GM13977 (cell line): ENCODE measurements at regions not wholly inside any gene's neighbourhood (a gene's known extent, or its start where the extent isn't known, plus 50 kb on each side); places are given as distances from the start of the nearest gene placed in this dataset.

Experiments
- DNase-seq: peaks from one replicate; pipeline ENCODE4 v3.0.0; 2012; ENCODE audit warnings: low spot score
- CTCF ChIP-seq: IDR thresholded peaks from 2 replicates; pipeline ENCODE4 v1.5.1; 2012; ENCODE audit warnings: mild to moderate bottlenecking, control low read depth; ENCODE audit not compliant: insufficient read depth; ENCODE audit errors: extremely low read depth, missing control alignments
- in situ Hi-C: fragments of 300-500 bp; cut with MboI; formaldehyde crosslinking; loops from one replicate; pipeline ENCODE4 v1.12.0; 2022; ENCODE audit warnings: low sequenced_read_pairs, low pct_unique_long_range_greater_than_20kb, mixed read lengths, inconsistent platforms; ENCODE audit not compliant: unreplicated experiment

GRCh38 chr7:131159961-131160361 lies 167.7 kb upstream of the MKLN1 start:
- in situ Hi-C loops: no loop called here
- DNase-seq: no peak
- no peak for TF ChIP-seq CTCF

DNA sequence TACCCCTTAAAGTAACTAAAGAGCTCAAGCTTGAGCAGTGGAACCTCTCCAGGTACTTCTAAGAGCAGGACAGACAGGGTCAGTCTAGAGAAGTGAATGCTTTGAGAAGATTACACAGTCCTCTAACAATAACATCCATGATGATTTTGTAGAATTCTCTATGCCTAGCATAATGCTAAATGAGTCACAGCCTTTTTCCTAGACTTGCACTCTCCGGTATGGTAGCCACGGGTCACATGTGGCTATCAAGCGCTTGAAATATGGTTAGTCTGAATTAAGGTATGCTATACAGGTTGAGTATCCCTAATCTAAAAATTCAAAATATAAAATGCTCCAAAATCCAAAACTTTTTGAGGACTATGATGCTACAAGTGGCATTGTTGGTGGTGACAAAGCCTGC lies 166.6 kb upstream of the MKLN1 start:
- in situ Hi-C loops: no loop called here
- no peak for TF ChIP-seq CTCF
- no peak for DNase-seq

- TF ChIP-seq CTCF: no peak
- in situ Hi-C loops: no loop called here
- DNase-seq: no peak
These were observed 163.4 kb upstream of the MKLN1 start for GRCh38 chr7:131164025-131164925.

GRCh38 chr7:131166066-131166465 lies 161.6 kb upstream of the MKLN1 start:
- TF ChIP-seq CTCF: no peak
- in situ Hi-C loops: no loop called here
- DNase-seq: no peak

DNA sequence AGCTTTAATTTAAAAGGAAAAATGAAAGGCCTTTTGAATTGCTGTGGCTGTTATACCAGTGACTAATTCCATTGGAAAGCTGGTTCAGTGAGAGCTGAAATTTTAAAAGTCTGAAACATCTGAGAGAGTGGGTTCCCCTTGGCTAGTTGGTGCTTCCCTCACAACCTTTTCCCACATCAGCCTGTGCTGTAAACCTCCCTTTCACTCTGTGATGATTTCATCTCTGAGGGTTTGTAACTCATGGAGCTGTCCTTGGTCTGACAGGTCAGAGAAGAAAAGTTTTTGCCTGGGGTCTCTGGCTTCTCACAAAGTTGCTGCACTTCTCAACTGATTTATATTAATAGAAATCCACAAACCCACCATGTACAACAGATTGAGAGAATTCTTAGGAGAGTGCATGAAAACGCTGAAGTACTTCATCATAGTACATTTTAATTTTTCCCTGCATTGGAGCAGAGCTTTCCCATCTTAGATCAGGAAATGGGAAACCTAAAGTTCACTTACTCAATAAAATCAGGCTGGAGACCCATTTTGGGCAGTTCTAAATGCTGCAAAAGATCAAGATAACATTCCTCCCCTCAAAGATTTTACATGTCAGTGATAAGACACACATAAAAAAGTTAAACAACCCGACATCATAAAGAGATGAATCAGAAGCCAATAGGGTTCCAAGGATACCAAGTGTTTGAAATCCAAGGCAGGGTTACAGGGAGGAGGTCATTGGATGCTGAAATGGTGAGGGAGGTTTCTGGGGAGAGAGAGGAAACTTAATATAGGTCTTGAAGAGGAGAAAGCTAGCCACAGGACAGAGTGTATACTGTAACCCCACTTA lies 157.0 kb upstream of the MKLN1 start:
- TF ChIP-seq CTCF: no peak
- DNase-seq: no peak
- in situ Hi-C loops: no loop called here

- in situ Hi-C loops: no loop called here
- no peak for DNase-seq
- TF ChIP-seq CTCF: no peak
These were observed 154.4 kb upstream of the MKLN1 start for GRCh38 chr7:131173145-131173890.
